HEK293 (cell line): ENCODE measurements at regions not wholly inside any gene's neighbourhood (a gene's known extent, or its start where the extent isn't known, plus 50 kb on each side); places are given as distances from the start of the nearest gene placed in this dataset.

ENCODE experiments used
- CTCF ChIA-PET: fragments of 350-600 bp; formaldehyde crosslinking; extraction: SDS; loops from one replicate; lab custom pipeline; 2021; ENCODE audit warnings: antibody characterized with exemption; lab: Yijun Ruan, JAX
- POLR2A ChIA-PET: fragments of 300-600 bp; formaldehyde crosslinking; extraction: SDS; loops from one replicate; lab custom pipeline; 2020; ENCODE audit warnings: antibody characterized with exemption, inconsistent platforms; lab: Yijun Ruan, JAX
- H3K27ac ChIP-seq: fragments of 200-500 bp; sonication (Bioruptor generic); 2 replicates; pipeline ENCODE4 v1.5.1; 2014; ENCODE audit warnings: low read depth, low read length, control low read depth, inconsistent platforms; ENCODE audit errors: extremely low read depth
- H3K36me3 ChIP-seq, 2 experiments: fragments of 200-500 bp in 1 of 2; sonication (Bioruptor generic) in 1 of 2; 1 replicate in 1 of 2; 2 replicates in 1 of 2; pipeline ENCODE4 v1.5.1; 2014 to 2017; ENCODE audit warnings: inconsistent platforms in 2 of 2, low read length in 2 of 2; ENCODE audit not compliant: control insufficient read depth in 2 of 2, insufficient read depth in 1 of 2
- H3K4me1 ChIP-seq: fragments of 200-500 bp; sonication (Bioruptor generic); 2 replicates; pipeline ENCODE4 v1.5.1; 2014; ENCODE audit warnings: mild to moderate bottlenecking, low read length, inconsistent platforms; ENCODE audit not compliant: control insufficient read depth, insufficient read depth
- H3K4me3 ChIP-seq: 2 replicates; pipeline ENCODE4 v1.5.1; 2011; ENCODE audit warnings: low read depth, mild to moderate bottlenecking, control low read depth, low read length, moderate library complexity
- H3K9me3 ChIP-seq: fragments of 200-500 bp; sonication (Bioruptor generic); 2 replicates; pipeline ENCODE4 v1.5.1; 2014; ENCODE audit warnings: low read depth, low read length, inconsistent platforms; ENCODE audit not compliant: control insufficient read depth, insufficient read depth
- SETDB1 ChIP-seq: IDR thresholded peaks from one replicate; pipeline ENCODE4 v1.6.1; 2017; ENCODE audit warnings: mild to moderate bottlenecking, low read length, moderate library complexity, mixed read lengths; ENCODE audit not compliant: insufficient read length
- ZFP69B ChIP-seq: fragments of 450-650 bp; formaldehyde crosslinking; IDR thresholded peaks from 2 replicates; pipeline ENCODE4 v1.5.1; 2016; ENCODE audit warnings: missing biosample characterization, missing genetic modification characterization
- ZNF274 ChIP-seq, 2 experiments: fragments of 200-500 bp in 1 of 2; fragments of 450-650 bp in 1 of 2; sonication (Bioruptor generic) in 1 of 2; formaldehyde crosslinking in 1 of 2; IDR thresholded peaks; 2 replicates each; pipeline versions ENCODE4 v1.5.1 to v1.6.1; 2014 to 2016; ENCODE audit warnings: borderline replicate concordance in 1 of 2, inconsistent platforms in 1 of 2, low read length in 1 of 2, missing biosample characterization in 1 of 2, missing genetic modification characterization in 1 of 2
- ZNF423 ChIP-seq: fragments of 450-650 bp; formaldehyde crosslinking; IDR thresholded peaks from 2 replicates; pipeline ENCODE4 v1.5.1; 2016; ENCODE audit warnings: missing biosample characterization, missing genetic modification characterization
- ZNF610 ChIP-seq: fragments of 450-650 bp; formaldehyde crosslinking; IDR thresholded peaks from 2 replicates; pipeline ENCODE4 v1.5.1; 2016; ENCODE audit warnings: missing biosample characterization, missing genetic modification characterization, borderline replicate concordance
- ZNF792 ChIP-seq: fragments of 450-650 bp; formaldehyde crosslinking; IDR thresholded peaks from 2 replicates; pipeline ENCODE4 v1.5.1; 2016; ENCODE audit warnings: missing biosample characterization, missing genetic modification characterization
- TF ChIP-seq, protein P1 (sequence below): fragments of 450-650 bp; formaldehyde crosslinking; IDR thresholded peaks from 2 replicates; pipeline ENCODE4 v1.5.1; 2016; ENCODE audit warnings: missing biosample characterization, missing genetic modification characterization, low read depth
- TF ChIP-seq, protein P2 (sequence below): fragments of 450-650 bp; formaldehyde crosslinking; IDR thresholded peaks from 2 replicates; pipeline ENCODE4 v1.5.1; 2016; ENCODE audit warnings: missing biosample characterization, missing genetic modification characterization
- TF ChIP-seq, protein P3 (sequence below): fragments of 450-650 bp; formaldehyde crosslinking; conservative IDR thresholded peaks from 2 replicates; pipeline ENCODE4 v1.5.1; 2016; ENCODE audit warnings: low read depth, missing biosample characterization, missing genetic modification characterization

DNA sequence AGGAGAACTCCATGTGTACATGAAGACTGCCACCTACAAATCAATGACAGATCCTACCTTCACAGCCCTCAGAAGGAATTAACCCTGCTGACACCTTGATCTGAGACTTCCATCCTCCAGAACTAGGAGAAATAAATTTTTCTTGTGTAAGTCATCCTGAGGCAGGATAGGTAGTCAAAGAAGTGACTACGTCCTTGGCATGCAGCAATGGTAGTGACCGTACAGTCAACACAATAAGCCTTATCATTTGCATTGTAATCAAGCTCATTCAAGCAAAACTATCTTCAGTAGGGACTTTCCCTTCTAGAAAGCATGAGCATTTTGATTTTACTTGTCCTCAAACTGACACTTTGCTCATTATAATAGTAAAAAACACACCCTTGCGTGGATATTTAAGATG is 64.0 kb upstream of the KCNK1 start (continued):
- TF ChIP-seq ZNF274 (IDR thresholded peaks at IDR 0.05; ENCODE audit: low read length) (no peak), ZNF274 (tag by site-specific recombination; IDR thresholded peaks at IDR 0.05; ENCODE audit: borderline replicate concordance) (no peak), ZFP69B (no peak)

DNA sequence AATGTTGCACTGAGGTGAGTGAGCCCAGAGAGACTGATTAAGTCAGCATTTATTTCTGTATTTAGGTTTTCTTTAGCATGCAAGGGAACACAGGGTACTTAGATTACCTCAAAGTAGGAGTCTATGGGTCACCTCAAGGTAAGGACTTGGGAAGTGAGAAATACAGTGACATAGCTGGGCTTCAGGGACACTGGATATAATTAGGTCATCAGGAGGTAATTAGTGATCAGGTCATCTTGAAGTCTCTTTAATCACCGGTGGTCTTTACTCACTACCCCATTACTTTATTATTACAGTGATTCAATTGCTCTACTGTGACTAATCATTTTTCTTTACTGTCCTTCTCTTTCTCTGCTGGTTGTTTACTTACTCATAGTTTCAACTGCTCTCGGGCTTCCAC is 59.9 kb upstream of the KCNK1 start:
- Histone ChIP-seq H3K36me3 (no peaks in the 10 kb centered on the region), H3K4me1 (no peaks in the 10 kb centered on the region), H3K4me3 (no peak overlapping the region), H3K9me3 (no peaks in the 10 kb centered on the region), H3K27ac (no peak overlapping the region)
- TF ChIP-seq, protein P1, sequence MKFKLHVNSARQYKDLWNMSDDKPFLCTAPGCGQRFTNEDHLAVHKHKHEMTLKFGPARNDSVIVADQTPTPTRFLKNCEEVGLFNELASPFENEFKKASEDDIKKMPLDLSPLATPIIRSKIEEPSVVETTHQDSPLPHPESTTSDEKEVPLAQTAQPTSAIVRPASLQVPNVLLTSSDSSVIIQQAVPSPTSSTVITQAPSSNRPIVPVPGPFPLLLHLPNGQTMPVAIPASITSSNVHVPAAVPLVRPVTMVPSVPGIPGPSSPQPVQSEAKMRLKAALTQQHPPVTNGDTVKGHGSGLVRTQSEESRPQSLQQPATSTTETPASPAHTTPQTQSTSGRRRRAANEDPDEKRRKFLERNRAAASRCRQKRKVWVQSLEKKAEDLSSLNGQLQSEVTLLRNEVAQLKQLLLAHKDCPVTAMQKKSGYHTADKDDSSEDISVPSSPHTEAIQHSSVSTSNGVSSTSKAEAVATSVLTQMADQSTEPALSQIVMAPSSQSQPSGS (tag by site-specific recombination): 0 out of 2 replicates have a peak, but pooled peaks have one; percentile 39
- TF ChIP-seq ZNF792: no peak
- CTCF ChIA-PET: interaction anchor here (0.6 kb wide), 1 partner anchor 77 kb away, joined by 5 read pairs; no protein-coding TSS in a partner anchor
- POLR2A ChIA-PET: no interaction called here

DNA sequence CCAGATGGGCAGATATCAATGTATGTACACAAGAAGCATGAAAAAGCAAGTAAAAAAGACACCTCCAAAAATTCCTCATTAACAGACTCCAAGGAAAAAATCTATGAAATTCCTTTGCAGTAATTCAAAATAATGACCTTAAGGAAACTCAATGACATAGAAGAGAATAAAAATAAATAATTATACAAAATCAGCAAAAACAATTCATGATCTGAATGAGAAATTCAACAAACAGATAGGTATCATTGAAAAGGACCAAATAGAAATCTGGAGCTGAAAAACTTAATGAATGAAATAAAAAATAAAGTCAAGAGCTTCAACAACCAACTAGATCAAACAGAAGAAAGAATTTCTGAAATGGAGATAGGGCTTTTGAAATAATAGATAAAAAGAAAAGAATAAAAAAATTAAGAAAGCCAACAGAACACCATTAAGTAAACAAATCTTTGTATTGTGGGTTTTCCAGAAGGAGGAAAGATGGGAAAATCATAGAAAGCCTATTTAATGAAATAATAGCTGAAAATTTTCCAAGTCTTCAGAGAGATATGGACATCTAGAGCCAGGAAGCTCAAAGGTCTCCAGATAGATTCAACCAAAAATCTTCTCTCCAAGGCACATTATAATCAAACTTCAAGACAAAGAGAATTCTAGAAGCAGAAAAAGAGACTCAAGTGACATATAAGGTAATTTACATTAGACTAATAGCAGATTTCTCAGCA is 52.0 kb upstream of the KCNK1 start:
- H3K4me1 ChIP-seq: no peaks in the 10 kb centered on the region
- H3K36me3 ChIP-seq: no peaks in the 10 kb centered on the region
- no peak overlapping the region for H3K27ac ChIP-seq
- H3K4me3 ChIP-seq: no peak overlapping the region
- TF ChIP-seq SETDB1: peak; percentile 95
- TF ChIP-seq, protein P2, sequence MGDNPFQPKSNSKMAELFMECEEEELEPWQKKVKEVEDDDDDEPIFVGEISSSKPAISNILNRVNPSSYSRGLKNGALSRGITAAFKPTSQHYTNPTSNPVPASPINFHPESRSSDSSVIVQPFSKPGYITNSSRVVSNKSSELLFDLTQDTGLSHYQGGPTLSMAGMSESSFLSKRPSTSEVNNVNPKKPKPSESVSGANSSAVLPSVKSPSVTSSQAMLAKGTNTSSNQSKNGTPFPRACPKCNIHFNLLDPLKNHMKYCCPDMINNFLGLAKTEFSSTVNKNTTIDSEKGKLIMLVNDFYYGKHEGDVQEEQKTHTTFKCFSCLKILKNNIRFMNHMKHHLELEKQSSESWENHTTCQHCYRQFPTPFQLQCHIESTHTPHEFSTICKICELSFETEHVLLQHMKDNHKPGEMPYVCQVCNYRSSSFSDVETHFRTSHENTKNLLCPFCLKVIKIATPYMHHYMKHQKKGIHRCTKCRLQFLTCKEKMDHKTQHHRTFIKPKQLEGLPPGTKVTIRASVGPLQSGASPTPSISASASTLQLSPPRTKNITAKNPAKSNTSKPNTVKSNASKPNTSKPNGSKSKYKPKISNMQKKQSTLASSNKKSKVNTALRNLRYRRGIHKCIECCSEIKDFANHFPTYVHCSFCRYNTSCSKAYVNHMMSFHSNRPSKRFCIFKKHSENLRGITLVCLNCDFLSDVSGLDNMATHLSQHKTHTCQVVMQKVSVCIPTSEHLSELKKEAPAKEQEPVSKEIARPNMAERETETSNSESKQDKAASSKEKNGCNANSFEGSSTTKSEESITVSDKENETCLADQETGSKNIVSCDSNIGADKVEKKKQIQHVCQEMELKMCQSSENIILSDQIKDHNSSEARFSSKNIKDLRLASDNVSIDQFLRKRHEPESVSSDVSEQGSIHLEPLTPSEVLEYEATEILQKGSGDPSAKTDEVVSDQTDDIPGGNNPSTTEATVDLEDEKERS (tag by site-specific recombination): 0 out of 2 replicates have a peak, but pooled peaks have one; percentile 62
- TF ChIP-seq, protein P3, sequence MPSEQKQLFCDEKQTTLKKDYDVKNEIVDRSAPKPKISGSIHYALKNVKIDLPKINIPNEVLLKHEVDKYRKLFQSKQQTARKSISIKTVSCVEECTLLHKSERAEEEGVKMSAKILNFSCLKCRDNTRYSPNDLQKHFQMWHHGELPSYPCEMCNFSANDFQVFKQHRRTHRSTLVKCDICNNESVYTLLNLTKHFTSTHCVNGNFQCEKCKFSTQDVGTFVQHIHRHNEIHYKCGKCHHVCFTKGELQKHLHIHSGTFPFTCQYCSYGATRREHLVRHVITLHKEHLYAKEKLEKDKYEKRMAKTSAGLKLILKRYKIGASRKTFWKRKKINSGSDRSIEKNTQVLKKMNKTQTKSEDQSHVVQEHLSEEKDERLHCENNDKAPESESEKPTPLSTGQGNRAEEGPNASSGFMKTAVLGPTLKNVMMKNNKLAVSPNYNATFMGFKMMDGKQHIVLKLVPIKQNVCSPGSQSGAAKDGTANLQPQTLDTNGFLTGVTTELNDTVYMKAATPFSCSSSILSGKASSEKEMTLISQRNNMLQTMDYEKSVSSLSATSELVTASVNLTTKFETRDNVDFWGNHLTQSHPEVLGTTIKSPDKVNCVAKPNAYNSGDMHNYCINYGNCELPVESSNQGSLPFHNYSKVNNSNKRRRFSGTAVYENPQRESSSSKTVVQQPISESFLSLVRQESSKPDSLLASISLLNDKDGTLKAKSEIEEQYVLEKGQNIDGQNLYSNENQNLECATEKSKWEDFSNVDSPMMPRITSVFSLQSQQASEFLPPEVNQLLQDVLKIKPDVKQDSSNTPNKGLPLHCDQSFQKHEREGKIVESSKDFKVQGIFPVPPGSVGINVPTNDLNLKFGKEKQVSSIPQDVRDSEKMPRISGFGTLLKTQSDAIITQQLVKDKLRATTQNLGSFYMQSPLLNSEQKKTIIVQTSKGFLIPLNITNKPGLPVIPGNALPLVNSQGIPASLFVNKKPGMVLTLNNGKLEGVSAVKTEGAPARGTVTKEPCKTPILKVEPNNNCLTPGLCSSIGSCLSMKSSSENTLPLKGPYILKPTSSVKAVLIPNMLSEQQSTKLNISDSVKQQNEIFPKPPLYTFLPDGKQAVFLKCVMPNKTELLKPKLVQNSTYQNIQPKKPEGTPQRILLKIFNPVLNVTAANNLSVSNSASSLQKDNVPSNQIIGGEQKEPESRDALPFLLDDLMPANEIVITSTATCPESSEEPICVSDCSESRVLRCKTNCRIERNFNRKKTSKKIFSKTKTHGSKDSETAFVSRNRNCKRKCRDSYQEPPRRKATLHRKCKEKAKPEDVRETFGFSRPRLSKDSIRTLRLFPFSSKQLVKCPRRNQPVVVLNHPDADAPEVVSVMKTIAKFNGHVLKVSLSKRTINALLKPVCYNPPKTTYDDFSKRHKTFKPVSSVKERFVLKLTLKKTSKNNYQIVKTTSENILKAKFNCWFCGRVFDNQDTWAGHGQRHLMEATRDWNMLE (tag by site-specific recombination): 0 out of 2 replicates have a peak, but pooled peaks have one; percentile 34
- no peak for TF ChIP-seq ZNF423 (tag by site-specific recombination)
- TF ChIP-seq ZNF610 (tag by site-specific recombination): 0 out of 2 replicates have a peak, but pooled peaks have one; percentile 49
- ChIA-PET CTCF (interaction anchor here (0.6 to 0.7 kb wide), 2 partner anchors 73 to 230 kb away, joined by 3 to 4 read pairs; no protein-coding TSS in a partner anchor), POLR2A (no interaction called here)
- no peaks in the 10 kb centered on the region for H3K9me3 ChIP-seq
